Endodermal cell (in vitro differentiated cells): ENCODE measurements at regions not wholly inside any gene's neighbourhood (a gene's known extent, or its start where the extent isn't known, plus 50 kb on each side); places are given as distances from the start of the nearest gene placed in this dataset.

Experiments
- DNase-seq: peaks from one replicate; pipeline ENCODE4 v3.0.0-alpha.2; 2017
- H3K27ac ChIP-seq: 2 replicates; pipeline ENCODE4 v1.5.1; 2013; ENCODE audit warnings: mild to moderate bottlenecking, low read depth, low read length, moderate library complexity
- H3K27me3 ChIP-seq: 2 replicates; pipeline ENCODE4 v1.6.1; 2013; ENCODE audit warnings: mild to moderate bottlenecking, low read length, moderate library complexity; ENCODE audit not compliant: insufficient read depth, control insufficient read depth, poor library complexity, severe bottlenecking
- H3K36me3 ChIP-seq: 2 replicates; pipeline ENCODE4 v1.7.0; 2013; ENCODE audit warnings: mild to moderate bottlenecking, low read length, moderate library complexity; ENCODE audit not compliant: control insufficient read depth, insufficient read depth
- H3K4me1 ChIP-seq: one replicate; pipeline ENCODE4 v1.7.0; 2013; ENCODE audit warnings: low read length; ENCODE audit not compliant: control insufficient read depth, insufficient read depth
- H3K4me3 ChIP-seq: 2 replicates; pipeline ENCODE4 v1.5.1; 2013; ENCODE audit warnings: mild to moderate bottlenecking, low read length, moderate library complexity
- H3K9ac ChIP-seq: 2 replicates; pipeline ENCODE4 v1.6.1; 2013; ENCODE audit warnings: mild to moderate bottlenecking, low read length, moderate library complexity; ENCODE audit not compliant: poor library complexity, severe bottlenecking; ENCODE audit errors: extremely low read depth
- H3K9me3 ChIP-seq: 2 replicates; pipeline ENCODE4 v1.6.1; 2013; ENCODE audit warnings: mild to moderate bottlenecking, low read length, moderate library complexity; ENCODE audit not compliant: control insufficient read depth
- H3K27ac Mint-ChIP-seq: 2 replicates; pipeline ENCODE4 v1.8.0; 2020; ENCODE audit warnings: mixed read lengths
- H3K27me3 Mint-ChIP-seq: 2 replicates; pipeline ENCODE4 v1.8.0; 2021; ENCODE audit warnings: mild to moderate bottlenecking, mixed read lengths; ENCODE audit not compliant: insufficient read depth
- H3K36me3 Mint-ChIP-seq: 2 replicates; pipeline ENCODE4 v1.8.0; 2020; ENCODE audit warnings: low read depth, mixed read lengths
- H3K4me1 Mint-ChIP-seq: 2 replicates; pipeline ENCODE4 v1.8.0; 2020; ENCODE audit warnings: mixed read lengths
- H3K4me3 Mint-ChIP-seq: 2 replicates; pipeline ENCODE4 v1.8.0; 2020; ENCODE audit warnings: mild to moderate bottlenecking, moderate library complexity, mixed read lengths
- H3K9me3 Mint-ChIP-seq: 2 replicates; pipeline ENCODE4 v1.8.0; 2020; ENCODE audit warnings: mild to moderate bottlenecking, mixed read lengths
- WGBS, 2 experiments: methylation state at CpG; one replicate each; pipeline versions ENCODE4 v1.1.5 to v1.1.7; 2013; ENCODE audit warnings: missing lambda C conversion rate in 2 of 2, mixed read lengths in 1 of 2; ENCODE audit not compliant: insufficient coverage in 1 of 2, insufficient read length in 1 of 2; 5-methylcytosine and 5-hydroxymethylcytosine counted together
- TF ChIP-seq, protein P1 (sequence below): fragments of 200-600 bp; sonication (generic); conservative IDR thresholded peaks from 2 replicates; pipeline ENCODE4 v1.5.0; 2021; ENCODE audit warnings: antibody characterized with exemption, mild to moderate bottlenecking

- H3K9me3 Mint-ChIP-seq = peaks cover 14% of the 10 kb centered on the region
- peaks cover 12% of the 10 kb centered on the region for H3K4me1 ChIP-seq
- no peaks in the 10 kb centered on the region for H3K27me3 ChIP-seq
- peaks cover 9% of the 10 kb centered on the region for H3K9me3 ChIP-seq
- H3K4me1 Mint-ChIP-seq = peaks cover 23% of the 10 kb centered on the region
- no peak for DNase-seq
- H3K27ac ChIP-seq = no peak overlapping the region
- no peak overlapping the region for H3K4me3 Mint-ChIP-seq
- TF ChIP-seq, protein P1, sequence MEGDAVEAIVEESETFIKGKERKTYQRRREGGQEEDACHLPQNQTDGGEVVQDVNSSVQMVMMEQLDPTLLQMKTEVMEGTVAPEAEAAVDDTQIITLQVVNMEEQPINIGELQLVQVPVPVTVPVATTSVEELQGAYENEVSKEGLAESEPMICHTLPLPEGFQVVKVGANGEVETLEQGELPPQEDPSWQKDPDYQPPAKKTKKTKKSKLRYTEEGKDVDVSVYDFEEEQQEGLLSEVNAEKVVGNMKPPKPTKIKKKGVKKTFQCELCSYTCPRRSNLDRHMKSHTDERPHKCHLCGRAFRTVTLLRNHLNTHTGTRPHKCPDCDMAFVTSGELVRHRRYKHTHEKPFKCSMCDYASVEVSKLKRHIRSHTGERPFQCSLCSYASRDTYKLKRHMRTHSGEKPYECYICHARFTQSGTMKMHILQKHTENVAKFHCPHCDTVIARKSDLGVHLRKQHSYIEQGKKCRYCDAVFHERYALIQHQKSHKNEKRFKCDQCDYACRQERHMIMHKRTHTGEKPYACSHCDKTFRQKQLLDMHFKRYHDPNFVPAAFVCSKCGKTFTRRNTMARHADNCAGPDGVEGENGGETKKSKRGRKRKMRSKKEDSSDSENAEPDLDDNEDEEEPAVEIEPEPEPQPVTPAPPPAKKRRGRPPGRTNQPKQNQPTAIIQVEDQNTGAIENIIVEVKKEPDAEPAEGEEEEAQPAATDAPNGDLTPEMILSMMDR = no peak
- no peak overlapping the region for H3K27ac Mint-ChIP-seq
- peaks cover 26% of the 10 kb centered on the region for H3K27me3 Mint-ChIP-seq
- H3K9ac ChIP-seq = no peak overlapping the region
- no peaks in the 10 kb centered on the region for H3K36me3 Mint-ChIP-seq
- no peak overlapping the region for H3K4me3 ChIP-seq
- WGBS, 2 experiments = 93 to 96% methylated on average over 3 of the region's 3 CpGs
- H3K36me3 ChIP-seq = no peaks in the 10 kb centered on the region
Observed at GRCh38 chr21:15135867-15136629, 71.2 kb upstream of the NRIP1 start.

GRCh38 chr21:15138490-15138889, 73.7 kb upstream of the NRIP1 start:
- 89 to 96% methylated on average over 6 to 7 of the region's 7 CpGs for WGBS, 2 experiments
- no peak for DNase-seq

GRCh38 chr21:15139898-15140297, 75.1 kb upstream of the NRIP1 start:
- no peaks in the 10 kb centered on the region for H3K9me3 ChIP-seq
- H3K27me3 ChIP-seq = no peaks in the 10 kb centered on the region
- peaks cover 19% of the 10 kb centered on the region for H3K4me1 Mint-ChIP-seq
- no peaks in the 10 kb centered on the region for H3K36me3 Mint-ChIP-seq
- TF ChIP-seq, protein P1 = no peak
- no peaks in the 10 kb centered on the region for H3K36me3 ChIP-seq
- H3K27ac ChIP-seq = peak overlapping the region; percentile 50
- peak overlapping the region; percentile 61 for H3K4me3 ChIP-seq
- H3K27ac Mint-ChIP-seq = no peak overlapping the region
- H3K27me3 Mint-ChIP-seq = peaks cover 21% of the 10 kb centered on the region
- DNase-seq = no peak
- H3K9me3 Mint-ChIP-seq = no peaks in the 10 kb centered on the region
- peak overlapping the region; percentile 6 for H3K4me3 Mint-ChIP-seq
- H3K4me1 ChIP-seq = peaks cover 12% of the 10 kb centered on the region
- WGBS, 2 experiments = 85% methylated on average over 4 of the region's 4 CpGs
- no peak overlapping the region for H3K9ac ChIP-seq

More at GRCh38 chr21:15138490-15138889, 73.7 kb upstream of the NRIP1 start:
- H3K27ac Mint-ChIP-seq = no peak overlapping the region
- no peak overlapping the region for H3K4me3 ChIP-seq
- peaks cover 19% of the 10 kb centered on the region for H3K4me1 Mint-ChIP-seq
- peaks cover 21% of the 10 kb centered on the region for H3K27me3 Mint-ChIP-seq
- H3K27me3 ChIP-seq = no peaks in the 10 kb centered on the region
- H3K9ac ChIP-seq = no peak overlapping the region
- no peaks in the 10 kb centered on the region for H3K9me3 Mint-ChIP-seq
- no peak overlapping the region for H3K27ac ChIP-seq
- H3K36me3 ChIP-seq = no peaks in the 10 kb centered on the region
- no peaks in the 10 kb centered on the region for H3K9me3 ChIP-seq
- H3K36me3 Mint-ChIP-seq = no peaks in the 10 kb centered on the region
- H3K4me3 Mint-ChIP-seq = no peak overlapping the region
- peaks cover 12% of the 10 kb centered on the region for H3K4me1 ChIP-seq
- TF ChIP-seq, protein P1 = no peak
